Panc1 (cell line): ENCODE measurements at regions not wholly inside any gene's neighbourhood (a gene's known extent, or its start where the extent isn't known, plus 50 kb on each side); places are given as distances from the start of the nearest gene placed in this dataset.
"Not testable (repeated sequence)": the region's sequence is repeated elsewhere in the genome, so short reads cannot be mapped to it uniquely, and the experiment has no call there.

ENCODE experiments used
- ATAC-seq: fragments of 200-7000 bp; cut with Tn5 transposase; 2 replicates; pipeline ENCODE4 v1.9.1; 2020; ENCODE audit warnings: mild to moderate bottlenecking, moderate library complexity
- BruUV-seq: library from RNA; stranded (reverse); fragments of 400-500 nt; replicated peaks from 2 replicates; lab custom pipeline; 2021; lab: Mats Ljungman, UMichigan
- CTCF ChIA-PET: fragments of 300-600 bp; sonication (Branson Sonifier 250); formaldehyde crosslinking; loops from one replicate; lab custom pipeline; 2022; ENCODE audit warnings: antibody characterized with exemption; lab: Charles Lee
- POLR2A ChIA-PET: fragments of 300-600 bp; sonication (Branson Sonifier 250); formaldehyde crosslinking; loops from one replicate; lab custom pipeline; 2022; ENCODE audit warnings: antibody characterized with exemption; lab: Charles Lee
- DNase-seq: peaks from one replicate; pipeline ENCODE4 v3.0.0-alpha.2; 2010; ENCODE audit warnings: low read depth, low spot score
- H3K27ac ChIP-seq: 2 replicates; pipeline ENCODE4 v1.5.1; 2011; ENCODE audit warnings: mild to moderate bottlenecking, low read length, inconsistent platforms
- H3K27me3 ChIP-seq: fragments of 200-500 bp; sonication (Bioruptor generic); 2 replicates; pipeline ENCODE4 v1.6.0; 2014; ENCODE audit warnings: low read length, inconsistent platforms; ENCODE audit not compliant: control insufficient read depth, insufficient read depth
- H3K36me3 ChIP-seq: fragments of 200-500 bp; sonication (Bioruptor generic); 2 replicates; pipeline ENCODE4 v1.5.1; 2014; ENCODE audit warnings: inconsistent platforms, mild to moderate bottlenecking, low read length, moderate library complexity; ENCODE audit not compliant: control insufficient read depth, insufficient read depth
- H3K4me1 ChIP-seq: 2 replicates; pipeline ENCODE4 v1.5.1; 2011; ENCODE audit warnings: inconsistent platforms, mild to moderate bottlenecking, low read length, moderate library complexity; ENCODE audit not compliant: control insufficient read depth, insufficient read depth
- H3K4me3 ChIP-seq, 2 experiments: 2 replicates each; pipeline ENCODE4 v1.5.1; 2011 to 2012; ENCODE audit warnings: low read depth in 2 of 2, low read length in 2 of 2, mild to moderate bottlenecking in 2 of 2, inconsistent platforms in 1 of 2, moderate library complexity in 1 of 2
- H3K9me3 ChIP-seq: fragments of 200-500 bp; sonication (Bioruptor generic); 2 replicates; pipeline ENCODE4 v1.5.1; 2014; ENCODE audit warnings: low read depth, mild to moderate bottlenecking, inconsistent platforms, low read length, moderate library complexity; ENCODE audit not compliant: control insufficient read depth, insufficient read depth
- POLR2AphosphoS5 ChIP-seq: IDR thresholded peaks from 2 replicates; pipeline ENCODE4 v1.6.1; 2012; ENCODE audit warnings: mild to moderate bottlenecking, low read depth, low read length, moderate library complexity
- SIN3A ChIP-seq: IDR thresholded peaks from 2 replicates; pipeline ENCODE4 v1.6.1; 2012; ENCODE audit warnings: low read depth, mild to moderate bottlenecking, low read length, moderate library complexity, borderline replicate concordance; ENCODE audit not compliant: insufficient read depth
- TCF7L2 ChIP-seq: IDR thresholded peaks from 2 replicates; pipeline ENCODE4 v1.6.1; 2011; ENCODE audit warnings: mild to moderate bottlenecking, low read depth, low read length, inconsistent platforms
- in situ Hi-C: cut with HindIII; loops from 2 replicates; pipeline ENCODE4 v1.10.0; 2016; ENCODE audit warnings: low sequenced_read_pairs, low pct_unique_long_range_greater_than_20kb
- intact Hi-C: fragments of 100-400 bp; cut with micrococcal nuclease; formaldehyde crosslinking; loops from one replicate; pipeline ENCODE4 v1.10.0; 2022; ENCODE audit not compliant: unreplicated experiment
- TF ChIP-seq, protein P1 (sequence below): fragments of 450-650 bp; IDR thresholded peaks from 2 replicates; pipeline ENCODE4 v1.5.1; 2017; ENCODE audit warnings: mild to moderate bottlenecking
- TF ChIP-seq, protein P2 (sequence below), 2 experiments: IDR thresholded peaks; 2 replicates each; pipeline ENCODE4 v1.6.1; 2011 to 2012; ENCODE audit warnings: low read depth in 2 of 2, control low read depth in 1 of 2, low read length in 1 of 2, mild to moderate bottlenecking in 1 of 2, moderate library complexity in 1 of 2; ENCODE audit not compliant: insufficient read depth in 1 of 2

DNA sequence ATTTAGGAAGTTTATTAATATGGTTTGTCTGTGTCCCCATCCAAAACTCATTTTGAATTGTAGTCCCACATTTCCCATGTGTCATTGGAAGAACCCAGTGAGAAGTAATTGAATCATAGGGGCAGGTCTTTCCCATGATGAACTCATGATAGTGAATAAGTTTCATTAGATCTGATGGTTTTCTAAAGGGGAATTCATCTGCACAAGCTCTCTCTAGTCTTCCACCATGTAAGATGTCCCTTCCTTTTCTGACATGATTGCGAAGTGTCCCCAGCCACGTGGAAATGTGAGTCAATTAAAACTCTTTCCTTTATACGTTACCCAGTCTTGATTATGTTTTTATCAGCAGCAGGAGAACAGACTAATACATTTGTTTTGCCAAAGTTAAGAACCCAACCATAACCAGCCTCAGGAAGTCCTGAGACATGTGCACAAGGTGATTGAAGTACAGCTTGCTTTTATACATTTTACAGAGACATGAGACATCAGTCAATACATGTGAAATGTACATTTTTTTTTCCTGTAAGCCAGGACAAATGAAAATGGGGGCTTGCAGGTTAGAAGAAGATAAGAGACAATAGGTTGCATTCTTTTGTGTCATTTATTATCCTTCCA lies 1136.7 kb downstream of the TMEM121 start:
- no peak overlapping the region for H3K27ac ChIP-seq
- intact Hi-C loops (no loop called here), in situ Hi-C loops (no loop called here)
- no peak overlapping the region for H3K4me3 ChIP-seq
- H3K9me3 ChIP-seq: no peaks in the 10 kb centered on the region
- H3K36me3 ChIP-seq: no peaks in the 10 kb centered on the region
- CTCF ChIA-PET: interaction anchor here (0.7 kb wide), 1 partner anchor 160 kb away, joined by 3 read pairs; no protein-coding TSS in a partner anchor
- ATAC-seq (no peak), DNase-seq (no peak)
- BruUV-seq: no TSS peak
- H3K4me1 ChIP-seq: no peaks in the 10 kb centered on the region
- TF ChIP-seq TCF7L2: no peak
- TF ChIP-seq POLR2AphosphoS5: no peak
- TF ChIP-seq, protein P1, sequence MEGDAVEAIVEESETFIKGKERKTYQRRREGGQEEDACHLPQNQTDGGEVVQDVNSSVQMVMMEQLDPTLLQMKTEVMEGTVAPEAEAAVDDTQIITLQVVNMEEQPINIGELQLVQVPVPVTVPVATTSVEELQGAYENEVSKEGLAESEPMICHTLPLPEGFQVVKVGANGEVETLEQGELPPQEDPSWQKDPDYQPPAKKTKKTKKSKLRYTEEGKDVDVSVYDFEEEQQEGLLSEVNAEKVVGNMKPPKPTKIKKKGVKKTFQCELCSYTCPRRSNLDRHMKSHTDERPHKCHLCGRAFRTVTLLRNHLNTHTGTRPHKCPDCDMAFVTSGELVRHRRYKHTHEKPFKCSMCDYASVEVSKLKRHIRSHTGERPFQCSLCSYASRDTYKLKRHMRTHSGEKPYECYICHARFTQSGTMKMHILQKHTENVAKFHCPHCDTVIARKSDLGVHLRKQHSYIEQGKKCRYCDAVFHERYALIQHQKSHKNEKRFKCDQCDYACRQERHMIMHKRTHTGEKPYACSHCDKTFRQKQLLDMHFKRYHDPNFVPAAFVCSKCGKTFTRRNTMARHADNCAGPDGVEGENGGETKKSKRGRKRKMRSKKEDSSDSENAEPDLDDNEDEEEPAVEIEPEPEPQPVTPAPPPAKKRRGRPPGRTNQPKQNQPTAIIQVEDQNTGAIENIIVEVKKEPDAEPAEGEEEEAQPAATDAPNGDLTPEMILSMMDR: no peak
- TF ChIP-seq, protein P2, sequence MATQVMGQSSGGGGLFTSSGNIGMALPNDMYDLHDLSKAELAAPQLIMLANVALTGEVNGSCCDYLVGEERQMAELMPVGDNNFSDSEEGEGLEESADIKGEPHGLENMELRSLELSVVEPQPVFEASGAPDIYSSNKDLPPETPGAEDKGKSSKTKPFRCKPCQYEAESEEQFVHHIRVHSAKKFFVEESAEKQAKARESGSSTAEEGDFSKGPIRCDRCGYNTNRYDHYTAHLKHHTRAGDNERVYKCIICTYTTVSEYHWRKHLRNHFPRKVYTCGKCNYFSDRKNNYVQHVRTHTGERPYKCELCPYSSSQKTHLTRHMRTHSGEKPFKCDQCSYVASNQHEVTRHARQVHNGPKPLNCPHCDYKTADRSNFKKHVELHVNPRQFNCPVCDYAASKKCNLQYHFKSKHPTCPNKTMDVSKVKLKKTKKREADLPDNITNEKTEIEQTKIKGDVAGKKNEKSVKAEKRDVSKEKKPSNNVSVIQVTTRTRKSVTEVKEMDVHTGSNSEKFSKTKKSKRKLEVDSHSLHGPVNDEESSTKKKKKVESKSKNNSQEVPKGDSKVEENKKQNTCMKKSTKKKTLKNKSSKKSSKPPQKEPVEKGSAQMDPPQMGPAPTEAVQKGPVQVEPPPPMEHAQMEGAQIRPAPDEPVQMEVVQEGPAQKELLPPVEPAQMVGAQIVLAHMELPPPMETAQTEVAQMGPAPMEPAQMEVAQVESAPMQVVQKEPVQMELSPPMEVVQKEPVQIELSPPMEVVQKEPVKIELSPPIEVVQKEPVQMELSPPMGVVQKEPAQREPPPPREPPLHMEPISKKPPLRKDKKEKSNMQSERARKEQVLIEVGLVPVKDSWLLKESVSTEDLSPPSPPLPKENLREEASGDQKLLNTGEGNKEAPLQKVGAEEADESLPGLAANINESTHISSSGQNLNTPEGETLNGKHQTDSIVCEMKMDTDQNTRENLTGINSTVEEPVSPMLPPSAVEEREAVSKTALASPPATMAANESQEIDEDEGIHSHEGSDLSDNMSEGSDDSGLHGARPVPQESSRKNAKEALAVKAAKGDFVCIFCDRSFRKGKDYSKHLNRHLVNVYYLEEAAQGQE (IDR thresholded peaks at IDR 0.05; ENCODE audit: insufficient read depth in 1 of 2, low read depth in 2 of 2, low read length in 1 of 2): no peak
- TF ChIP-seq SIN3A: no peak
- POLR2A ChIA-PET: no interaction called here
- no peaks in the 10 kb centered on the region for H3K27me3 ChIP-seq

DNA sequence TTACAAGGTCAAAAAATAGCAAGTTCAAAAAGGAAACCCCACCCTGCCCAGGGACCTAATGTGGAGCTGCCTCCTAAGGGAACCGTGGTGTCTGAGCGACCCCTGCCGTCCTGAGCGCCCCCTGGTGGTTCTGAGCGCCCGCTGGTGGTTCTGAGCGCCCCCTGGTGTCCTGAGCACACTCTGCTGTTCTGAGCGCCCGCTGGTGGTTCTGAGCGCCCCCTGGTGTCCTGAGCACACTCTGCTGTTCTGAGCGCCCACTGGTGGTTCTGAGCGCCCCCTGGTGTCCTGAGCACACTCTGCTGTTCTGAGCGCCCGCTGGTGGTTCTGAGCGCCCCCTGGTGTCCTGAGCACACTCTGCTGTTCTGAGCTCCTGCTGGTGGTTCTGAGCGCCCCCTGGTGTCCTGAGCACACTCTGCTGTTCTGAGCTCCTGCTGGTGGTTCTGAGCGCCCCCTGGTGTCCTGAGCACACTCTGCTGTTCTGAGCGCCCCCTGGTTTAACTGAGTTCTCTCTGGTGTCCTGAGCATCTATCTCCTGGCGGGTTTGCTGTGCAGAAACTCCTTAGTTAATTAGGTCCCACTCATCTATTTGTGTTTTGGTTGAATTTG lies 1137.5 kb downstream of the TMEM121 start:
- H3K4me3 ChIP-seq, intact Hi-C loops, in situ Hi-C loops, BruUV-seq, H3K36me3 ChIP-seq, H3K4me1 ChIP-seq, H3K27me3 ChIP-seq, ATAC-seq, H3K9me3 ChIP-seq, POLR2A ChIA-PET, H3K27ac ChIP-seq: not testable (repeated sequence)
- TF ChIP-seq, protein P1: peak; percentile 38
- DNase-seq: peak; percentile 76
- CTCF ChIA-PET: interaction anchor here (0.7 kb wide), 1 partner anchor 159 kb away, joined by 3 read pairs; no protein-coding TSS in a partner anchor
